IMR-90 (cell line): ENCODE measurements at regions not wholly inside any gene's neighbourhood (a gene's known extent, or its start where the extent isn't known, plus 50 kb on each side); places are given as distances from the start of the nearest gene placed in this dataset.

Source experiments
- ATAC-seq: fragments of 200-7000 bp; cut with Tn5 transposase; 2 replicates; pipeline ENCODE4 v1.9.1; 2020; ENCODE audit warnings: low read depth, mild to moderate bottlenecking, moderate library complexity
- BruUV-seq: library from RNA; stranded (reverse); fragments of 400-500 nt; replicated peaks from 2 replicates; lab custom pipeline; 2021; lab: Mats Ljungman, UMichigan
- CTCF ChIA-PET: fragments of 300-600 bp; formaldehyde crosslinking; extraction: SDS; loops from one replicate; lab custom pipeline; 2021; ENCODE audit warnings: antibody characterized with exemption; lab: Yijun Ruan, JAX
- POLR2A ChIA-PET: fragments of 300-600 bp; sonication (Branson Sonifier 250); formaldehyde crosslinking; loops from one replicate; lab custom pipeline; 2022; ENCODE audit warnings: antibody characterized with exemption; ENCODE audit not compliant: unreplicated experiment; lab: Charles Lee
- DNase-seq: peaks from one replicate; pipeline ENCODE4 v3.0.0; 2013
- H2AFZ ChIP-seq: replicated peaks from 2 replicates; pipeline ENCODE3; 2013; ENCODE audit warnings: low read length, mild to moderate bottlenecking; ENCODE audit not compliant: poor library complexity
- H2AK5ac ChIP-seq: 2 replicates; pipeline ENCODE4 v1.6.1; 2013; ENCODE audit warnings: low read depth, low read length, inconsistent platforms
- H2AK9ac ChIP-seq: replicated peaks from 2 replicates; pipeline ENCODE3; 2013; ENCODE audit warnings: mild to moderate bottlenecking, low read depth, low read length, moderate library complexity; ENCODE audit not compliant: poor library complexity
- H2BK120ac ChIP-seq: 2 replicates; pipeline ENCODE4 v1.6.1; 2013; ENCODE audit warnings: low read depth, low read length, inconsistent platforms
- H2BK15ac ChIP-seq: 3 replicates; pipeline ENCODE4 v1.6.1; 2013; ENCODE audit warnings: low read depth, low read length, inconsistent platforms
- H2BK20ac ChIP-seq: 2 replicates; pipeline ENCODE4 v1.6.1; 2013; ENCODE audit warnings: low read depth, mild to moderate bottlenecking, inconsistent platforms, low read length, moderate library complexity
- H2BK5ac ChIP-seq: 2 replicates; pipeline ENCODE4 v1.6.1; 2013; ENCODE audit warnings: mild to moderate bottlenecking, low read depth, low read length, inconsistent platforms; ENCODE audit not compliant: poor library complexity, severe bottlenecking
- H3K14ac ChIP-seq: replicated peaks from 2 replicates; pipeline ENCODE4 v1.6.1; 2013; ENCODE audit warnings: low read depth, low read length, inconsistent platforms
- H3K18ac ChIP-seq: 2 replicates; pipeline ENCODE4 v1.6.1; 2013; ENCODE audit warnings: low read depth, low read length, control low read depth
- H3K23ac ChIP-seq: 2 replicates; pipeline ENCODE4 v1.6.1; 2013; ENCODE audit warnings: low read depth, low read length, inconsistent platforms
- H3K27ac ChIP-seq: 2 replicates; pipeline ENCODE4 v1.5.1; 2013; ENCODE audit warnings: mild to moderate bottlenecking, control low read depth, low read length; ENCODE audit not compliant: insufficient read depth
- H3K27me3 ChIP-seq: 2 replicates; pipeline ENCODE4 v1.6.1; 2013; ENCODE audit warnings: low read length; ENCODE audit not compliant: control insufficient read depth, insufficient read depth
- H3K36me3 ChIP-seq: 2 replicates; pipeline ENCODE4 v1.6.1; 2013; ENCODE audit warnings: low read length, mixed read lengths; ENCODE audit not compliant: control insufficient read depth, insufficient read depth
- H3K4ac ChIP-seq: 2 replicates; pipeline ENCODE4 v1.6.1; 2013; ENCODE audit warnings: low read depth, low read length, inconsistent platforms
- H3K4me1 ChIP-seq: 2 replicates; pipeline ENCODE4 v1.6.1; 2013; ENCODE audit warnings: low read length, mixed read lengths; ENCODE audit not compliant: control insufficient read depth, insufficient read depth
- H3K4me2 ChIP-seq: 2 replicates; pipeline ENCODE4 v1.6.1; 2013; ENCODE audit warnings: low read depth, mild to moderate bottlenecking, control low read depth, low read length, moderate library complexity
- H3K4me3 ChIP-seq: 2 replicates; pipeline ENCODE4 v1.5.1; 2013; ENCODE audit warnings: low read depth, mild to moderate bottlenecking, control low read depth, low read length, moderate library complexity; ENCODE audit not compliant: insufficient read depth
- H3K56ac ChIP-seq: 2 replicates; pipeline ENCODE4 v1.6.1; 2013; ENCODE audit warnings: low read length, inconsistent platforms; ENCODE audit not compliant: insufficient read depth; ENCODE audit errors: extremely low read depth
- H3K79me1 ChIP-seq, 2 experiments: 2 replicates each; pipeline ENCODE4 v1.6.1; 2013; ENCODE audit warnings: low read length in 2 of 2, inconsistent platforms in 1 of 2, low read depth in 1 of 2
- H3K9ac ChIP-seq: 2 replicates; pipeline ENCODE4 v1.6.1; 2013; ENCODE audit warnings: low read depth, low read length, control low read depth
- H3K9me1 ChIP-seq: 2 replicates; pipeline ENCODE4 v1.6.1; 2013; ENCODE audit warnings: low read length, inconsistent platforms; ENCODE audit not compliant: insufficient read depth
- H3K9me3 ChIP-seq: 2 replicates; pipeline ENCODE4 v1.6.1; 2013; ENCODE audit warnings: low read length; ENCODE audit not compliant: control insufficient read depth, insufficient read depth
- H4K20me1 ChIP-seq: 2 replicates; pipeline ENCODE4 v1.6.1; 2013; ENCODE audit warnings: low read length, inconsistent platforms; ENCODE audit not compliant: insufficient read depth
- H4K5ac ChIP-seq: 2 replicates; pipeline ENCODE4 v1.6.1; 2013; ENCODE audit warnings: mild to moderate bottlenecking, low read depth, low read length, control low read depth
- H4K8ac ChIP-seq, 2 experiments: 2 replicates each; pipeline ENCODE4 v1.6.1; 2013; ENCODE audit warnings: low read depth in 2 of 2, low read length in 2 of 2, control low read depth in 1 of 2, inconsistent platforms in 1 of 2
- H4K91ac ChIP-seq: 2 replicates; pipeline ENCODE4 v1.6.1; 2013; ENCODE audit warnings: low read depth, low read length, inconsistent platforms; ENCODE audit not compliant: insufficient read depth
- CEBPB ChIP-seq: IDR thresholded peaks from 2 replicates; pipeline ENCODE4 v1.6.1; 2012; ENCODE audit warnings: low read depth, low read length, improper control_type of control experiment
- RCOR1 ChIP-seq: IDR thresholded peaks from 2 replicates; pipeline ENCODE4 v1.6.1; 2012; ENCODE audit warnings: mild to moderate bottlenecking, low read length, improper control_type of control experiment; ENCODE audit not compliant: insufficient replicate concordance
- WGBS, 2 experiments: methylation state at CpG; one replicate each; pipeline versions ENCODE4 v1.1.5 to v1.1.7; 2013; ENCODE audit warnings: missing lambda C conversion rate in 2 of 2; ENCODE audit not compliant: insufficient read length in 1 of 2; ENCODE audit errors: extremely low coverage in 2 of 2; 5-methylcytosine and 5-hydroxymethylcytosine counted together
- dilution Hi-C: fragments of 300-500 bp; cut with HindIII; formaldehyde crosslinking; loops from one replicate; pipeline ENCODE4 v1.14.3; 2018; ENCODE audit warnings: low sequenced_read_pairs; ENCODE audit not compliant: unreplicated experiment
- in situ Hi-C: fragments of 300-500 bp; cut with MboI; formaldehyde crosslinking; loops from 3 replicates; pipeline ENCODE4 v1.14.3; 2019; ENCODE audit warnings: low sequenced_read_pairs, inconsistent platforms, mixed read lengths
- intact Hi-C: fragments of 100-400 bp; cut with micrococcal nuclease; formaldehyde crosslinking; loops from 2 replicates; pipeline ENCODE4 v1.10.0; 2022

GRCh38 chr9:91085517-91086291, 276.0 kb downstream of the AUH start:
- no CpG with 5 or more reads among the region's 2 CpGs for WGBS, 2 experiments
- Histone ChIP-seq H4K91ac (no peak overlapping the region), H2BK120ac (0 out of 2 replicates have a peak overlapping the region, but pooled peaks have one; percentile 47), H3K9ac (no peak overlapping the region), H3K14ac (peak overlapping the region; percentile 45; the same call in 1 of the 2 replicates), H2AFZ (no peak overlapping the region), H3K9me1 (0 out of 2 replicates have a peak, but pooled peaks cover 2% of the 10 kb centered on the region), H2AK9ac (no peak overlapping the region), H3K27me3 (no peaks in the 10 kb centered on the region), H3K4ac (no peak overlapping the region; the same call in 1 of the 2 replicates), H3K18ac (no peak overlapping the region), H2AK5ac (no peak overlapping the region; the same call in 1 of the 2 replicates), H3K4me3 (no peak overlapping the region), H2BK5ac (no peak overlapping the region), H4K8ac (no peak overlapping the region; a peak in 1 of 4 replicates), H3K4me1 (peaks cover 11% of the 10 kb centered on the region), H3K79me1 (no peaks in the 10 kb centered on the region), H4K5ac (no peak overlapping the region), H3K56ac (no peak overlapping the region; the same call in 1 of the 2 replicates), H3K23ac (no peak overlapping the region), H3K36me3 (no peaks in the 10 kb centered on the region), H2BK15ac (0 out of 3 replicates have a peak overlapping the region, but pooled peaks have one; percentile 30), H3K9me3 (no peaks in the 10 kb centered on the region), H3K4me2 (no peak overlapping the region), H4K20me1 (no peaks in the 10 kb centered on the region), H3K27ac (no peak overlapping the region), H2BK20ac (peak overlapping the region; percentile 22)
- dilution Hi-C loops (no loop called here), in situ Hi-C loops (no loop called here), intact Hi-C loops (loop anchor here (5.0 kb wide), 1 partner anchor 168 kb away; no protein-coding TSS in a partner anchor)
- ATAC-seq (no peak), DNase-seq (no peak)
- no TSS peak for BruUV-seq
- ChIA-PET CTCF (no interaction called here), POLR2A (no interaction called here)
- TF ChIP-seq CEBPB (0 out of 2 replicates have a peak, but pooled peaks have one; percentile 4), RCOR1 (no peak)
